ENCODE measurements at regions not wholly inside any gene's neighbourhood (a gene's known extent, or its start where the extent isn't known, plus 50 kb on each side); places are given as distances from the start of the nearest gene placed in this dataset.

GRCh38 chr12:77600468-77600843 is 230.2 kb upstream of the NAV3 start:
- Histone ChIP-seq H3K36me3 (ENCODE audit: control insufficient read depth in 4 of 4, insufficient read depth in 4 of 4, low read length in 4 of 4) (no peaks in the 10 kb centered on the region), H3K27me3 (ENCODE audit: control insufficient read depth in 3 of 3, insufficient read depth in 3 of 3, low read length in 2 of 3) (no peaks in the 10 kb centered on the region), H3K4me3 (no peak overlapping the region), H3K4me1 (ENCODE audit: control insufficient read depth in 5 of 5, insufficient read depth in 5 of 5, low read length in 5 of 5) (no peaks in the 10 kb centered on the region), H3K9ac (ENCODE audit: insufficient read depth in 1 of 2, low read length in 2 of 2) (no peak overlapping the region), H3K9me3 (ENCODE audit: control insufficient read depth in 4 of 4, insufficient read depth in 3 of 4, low read length in 3 of 4) (no peaks in the 10 kb centered on the region), H3K27ac (ENCODE audit: low read depth in 1 of 2, low read length in 1 of 2) (no peak overlapping the region)
- TF ChIP-seq CTCF (IDR thresholded peaks at IDR 0.05; ENCODE audit: control extremely low read depth, extremely low read depth): no peak
- whole genome bisulfite sequencing, 2 donors: 84 to 89% methylated on average over 1 of the region's 1 CpG
- DNase-seq (no peak), ATAC-seq (ENCODE audit: insufficient read depth, low FRiP score) (no peak)

GRCh38 chr12:77599782-77600467 is 230.8 kb upstream of the NAV3 start:
- no peak for ATAC-seq (ENCODE audit: insufficient read depth, low FRiP score)
- H3K9ac ChIP-seq (ENCODE audit: insufficient read depth in 1 of 2, low read length in 2 of 2): no peak overlapping the region
- no peak for TF ChIP-seq CTCF (IDR thresholded peaks at IDR 0.05; ENCODE audit: control extremely low read depth, extremely low read depth)
- no peaks in the 10 kb centered on the region for H3K27me3 ChIP-seq (ENCODE audit: control insufficient read depth in 3 of 3, insufficient read depth in 3 of 3, low read length in 2 of 3)
- H3K4me1 ChIP-seq (ENCODE audit: control insufficient read depth in 5 of 5, insufficient read depth in 5 of 5, low read length in 5 of 5): no peaks in the 10 kb centered on the region
- no peaks in the 10 kb centered on the region for H3K36me3 ChIP-seq (ENCODE audit: control insufficient read depth in 4 of 4, insufficient read depth in 4 of 4, low read length in 4 of 4)
- no peak overlapping the region for H3K4me3 ChIP-seq
- DNase-seq: no peak
- no peak overlapping the region for H3K27ac ChIP-seq (ENCODE audit: low read depth in 1 of 2, low read length in 1 of 2)
- H3K9me3 ChIP-seq (ENCODE audit: control insufficient read depth in 4 of 4, insufficient read depth in 3 of 4, low read length in 3 of 4): no peaks in the 10 kb centered on the region

- 94% methylated on average over 3 of the region's 3 CpGs for WGBS, 2 donors
- ATAC-seq (ENCODE audit: insufficient read depth, low FRiP score): no peak
- H3K9me3 ChIP-seq (ENCODE audit: control insufficient read depth in 4 of 4, insufficient read depth in 3 of 4, low read length in 3 of 4): no peaks in the 10 kb centered on the region
- no peak for TF ChIP-seq CTCF (IDR thresholded peaks at IDR 0.05; ENCODE audit: control extremely low read depth, extremely low read depth)
- H3K9ac ChIP-seq (ENCODE audit: insufficient read depth in 1 of 2, low read length in 2 of 2): no peak overlapping the region
- no peak overlapping the region for H3K27ac ChIP-seq (ENCODE audit: low read depth in 1 of 2, low read length in 1 of 2)
- DNase-seq: no peak
- H3K36me3 ChIP-seq (ENCODE audit: control insufficient read depth in 4 of 4, insufficient read depth in 4 of 4, low read length in 4 of 4): no peaks in the 10 kb centered on the region
- H3K4me3 ChIP-seq: no peak overlapping the region
- peaks cover 0 to 6% (median 0%) of the 10 kb centered on the region in 5 donors for H3K4me1 ChIP-seq (ENCODE audit: control insufficient read depth in 5 of 5, insufficient read depth in 5 of 5, low read length in 5 of 5)
- no peaks in the 10 kb centered on the region for H3K27me3 ChIP-seq (ENCODE audit: control insufficient read depth in 3 of 3, insufficient read depth in 3 of 3, low read length in 2 of 3)
Observed at GRCh38 chr12:77594366-77594765, 236.3 kb upstream of the NAV3 start.

GRCh38 chr12:77592836-77593235 is 237.9 kb upstream of the NAV3 start:
- Histone ChIP-seq H3K36me3 (ENCODE audit: control insufficient read depth in 4 of 4, insufficient read depth in 4 of 4, low read length in 4 of 4) (no peaks in the 10 kb centered on the region), H3K27me3 (ENCODE audit: control insufficient read depth in 3 of 3, insufficient read depth in 3 of 3, low read length in 2 of 3) (no peaks in the 10 kb centered on the region), H3K4me3 (no peak overlapping the region), H3K27ac (ENCODE audit: low read depth in 1 of 2, low read length in 1 of 2) (no peak overlapping the region), H3K9ac (ENCODE audit: insufficient read depth in 1 of 2, low read length in 2 of 2) (no peak overlapping the region), H3K9me3 (ENCODE audit: control insufficient read depth in 4 of 4, insufficient read depth in 3 of 4, low read length in 3 of 4) (no peaks in the 10 kb centered on the region), H3K4me1 (ENCODE audit: control insufficient read depth in 5 of 5, insufficient read depth in 5 of 5, low read length in 5 of 5) (peaks cover 0 to 6% (median 0%) of the 10 kb centered on the region in 5 donors)
- no peak for TF ChIP-seq CTCF (IDR thresholded peaks at IDR 0.05; ENCODE audit: control extremely low read depth, extremely low read depth)
- 82 to 93% methylated on average over 2 of the region's 2 CpGs for WGBS, 2 donors
- no peak for ATAC-seq (ENCODE audit: insufficient read depth, low FRiP score)
- DNase-seq: no peak

Data from lung (tissue), 11 donors.